Left lung (tissue), 4 donors: ENCODE measurements at regions not wholly inside any gene's neighbourhood (a gene's known extent, or its start where the extent isn't known, plus 50 kb on each side); places are given as distances from the start of the nearest gene placed in this dataset.

ENCODE experiments used
- ATAC-seq: fragments of 200-7000 bp; cut with Tn5 transposase; one replicate; pipeline ENCODE4 v1.9.1; 2020; ENCODE audit warnings: moderate library complexity
- DNase-seq, 4 donors: peaks; one replicate each; pipeline ENCODE4 v3.0.0-alpha.2; 2013 to 2020
- H3K27ac ChIP-seq, 2 donors: fragments of 200-600 bp; sonication (generic) in 1 of 2; one replicate each; pipeline versions ENCODE4 v1.5.0 to v1.8.0; 2020 to 2021
- H3K27me3 ChIP-seq, 2 donors: fragments of 200-600 bp; sonication (generic) in 1 of 2; one replicate each; pipeline versions ENCODE4 v1.5.0 to v1.8.0; 2020 to 2021
- H3K36me3 ChIP-seq, 2 donors: fragments of 200-600 bp; sonication (generic) in 1 of 2; one replicate each; pipeline versions ENCODE4 v1.5.0 to v1.8.0; 2020 to 2021
- H3K4me1 ChIP-seq, 2 donors: fragments of 200-600 bp; one replicate each; pipeline ENCODE4 v1.8.0; 2021
- H3K4me3 ChIP-seq, 2 donors: fragments of 200-600 bp; sonication (generic) in 1 of 2; one replicate each; pipeline versions ENCODE4 v1.5.0 to v1.8.0; 2020 to 2021; ENCODE audit warnings: mild to moderate bottlenecking in 1 of 2
- H3K9me3 ChIP-seq, 2 donors: fragments of 200-600 bp; sonication (generic) in 1 of 2; one replicate each; pipeline versions ENCODE4 v1.5.0 to v1.8.0; 2020 to 2021
- intact Hi-C, 2 donors: fragments of 100-400 bp; cut with DNase I; formaldehyde crosslinking; loops; one replicate each; pipeline versions ENCODE4 v1.11.2 to v1.14.2; 2022
- TF ChIP-seq, protein P1 (sequence below), 2 donors: fragments of 200-600 bp; sonication (generic) in 1 of 2; IDR thresholded peaks; one replicate each; pipeline versions ENCODE4 v1.5.0 to v1.8.0; 2021; ENCODE audit warnings: antibody characterized with exemption in 2 of 2
- donor health status: DM: no; HTN: yes; CAD: no.
- donor health status: DM: no; HTN: no; CAD: no.

DNA sequence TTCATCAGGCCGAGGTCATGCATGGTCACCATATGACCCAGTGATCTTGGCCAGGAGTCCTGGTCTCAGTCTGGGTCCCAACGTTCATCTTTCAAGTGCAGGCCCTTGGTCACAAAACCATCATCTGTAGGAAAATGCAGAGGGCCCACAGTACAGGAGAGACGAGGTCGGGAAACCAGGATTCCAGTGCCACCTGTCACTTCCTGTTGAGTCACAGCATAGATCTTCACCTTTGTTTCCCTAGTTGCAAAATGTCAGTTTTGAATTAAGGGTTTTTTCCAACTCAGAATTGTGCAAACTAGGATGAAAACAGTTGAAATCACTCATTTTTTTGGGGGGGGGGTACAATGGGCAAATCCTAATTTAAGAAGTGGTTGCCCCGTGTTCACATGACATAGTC is 162.2 kb downstream of the INSIG2 start:
- Histone ChIP-seq H3K4me1 (no peaks in the 10 kb centered on the region), H3K9me3 (no peaks in the 10 kb centered on the region), H3K36me3 (no peaks in the 10 kb centered on the region), H3K27ac (no peak overlapping the region), H3K27me3 (no peaks in the 10 kb centered on the region), H3K4me3 (no peak overlapping the region)
- ATAC-seq (no peak), DNase-seq (no peak)
- intact Hi-C loops: no loop called here
- TF ChIP-seq, protein P1, sequence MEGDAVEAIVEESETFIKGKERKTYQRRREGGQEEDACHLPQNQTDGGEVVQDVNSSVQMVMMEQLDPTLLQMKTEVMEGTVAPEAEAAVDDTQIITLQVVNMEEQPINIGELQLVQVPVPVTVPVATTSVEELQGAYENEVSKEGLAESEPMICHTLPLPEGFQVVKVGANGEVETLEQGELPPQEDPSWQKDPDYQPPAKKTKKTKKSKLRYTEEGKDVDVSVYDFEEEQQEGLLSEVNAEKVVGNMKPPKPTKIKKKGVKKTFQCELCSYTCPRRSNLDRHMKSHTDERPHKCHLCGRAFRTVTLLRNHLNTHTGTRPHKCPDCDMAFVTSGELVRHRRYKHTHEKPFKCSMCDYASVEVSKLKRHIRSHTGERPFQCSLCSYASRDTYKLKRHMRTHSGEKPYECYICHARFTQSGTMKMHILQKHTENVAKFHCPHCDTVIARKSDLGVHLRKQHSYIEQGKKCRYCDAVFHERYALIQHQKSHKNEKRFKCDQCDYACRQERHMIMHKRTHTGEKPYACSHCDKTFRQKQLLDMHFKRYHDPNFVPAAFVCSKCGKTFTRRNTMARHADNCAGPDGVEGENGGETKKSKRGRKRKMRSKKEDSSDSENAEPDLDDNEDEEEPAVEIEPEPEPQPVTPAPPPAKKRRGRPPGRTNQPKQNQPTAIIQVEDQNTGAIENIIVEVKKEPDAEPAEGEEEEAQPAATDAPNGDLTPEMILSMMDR (IDR thresholded peaks at IDR 0.05): no peak

DNA sequence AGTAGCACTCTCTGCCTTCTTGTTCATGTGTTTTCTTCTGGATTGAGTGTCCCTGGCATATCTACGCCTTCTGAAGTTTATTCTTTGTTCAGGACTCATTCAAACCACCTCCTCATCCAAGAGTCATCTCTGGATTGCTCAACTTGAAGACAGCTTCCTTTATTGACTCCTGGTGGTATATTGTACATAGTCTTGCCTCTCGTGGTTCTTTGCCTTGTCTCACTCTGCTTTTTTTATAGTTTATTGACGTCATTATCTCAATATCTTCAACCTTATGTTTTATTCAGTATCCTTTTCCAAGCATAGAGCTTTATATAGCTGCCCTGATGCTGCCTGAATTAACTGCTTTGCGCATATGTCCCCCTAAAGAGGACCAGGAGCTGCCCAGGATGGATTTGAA is 161.7 kb downstream of the INSIG2 start:
- Histone ChIP-seq H3K36me3 (no peaks in the 10 kb centered on the region), H3K4me3 (no peak overlapping the region), H3K27me3 (no peaks in the 10 kb centered on the region), H3K4me1 (no peaks in the 10 kb centered on the region), H3K27ac (no peak overlapping the region), H3K9me3 (no peaks in the 10 kb centered on the region)
- DNase-seq: no peak
- intact Hi-C loops: no loop called here
- TF ChIP-seq, protein P1 (IDR thresholded peaks at IDR 0.05): no peak
- ATAC-seq: no peak

DNA sequence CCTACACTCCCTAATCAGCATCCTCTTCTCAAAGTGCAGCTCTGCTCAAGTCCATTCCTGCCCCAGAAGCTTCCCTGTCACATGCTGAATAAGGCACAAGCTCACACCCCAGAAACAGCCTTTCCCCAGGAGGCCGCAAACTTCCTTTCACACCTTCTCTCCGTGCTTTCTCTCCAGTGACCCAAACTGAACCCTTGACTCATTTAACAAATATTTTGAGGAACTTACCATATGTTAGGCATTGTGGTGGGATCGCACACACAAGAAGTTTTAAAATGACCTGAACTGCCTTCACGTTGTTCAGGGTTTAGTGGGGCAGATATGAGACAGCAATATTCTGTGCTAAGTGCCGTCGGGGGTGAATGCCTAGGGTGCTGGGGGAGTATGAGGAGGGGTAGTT is 161.3 kb downstream of the INSIG2 start:
- no peak for ATAC-seq
- H3K36me3 ChIP-seq: no peaks in the 10 kb centered on the region
- no peaks in the 10 kb centered on the region for H3K27me3 ChIP-seq
- no peak overlapping the region for H3K4me3 ChIP-seq
- no peaks in the 10 kb centered on the region for H3K9me3 ChIP-seq
- DNase-seq: no peak
- H3K4me1 ChIP-seq: no peaks in the 10 kb centered on the region
- intact Hi-C loops: no loop called here
- TF ChIP-seq, protein P1 (IDR thresholded peaks at IDR 0.05): no peak
- no peak overlapping the region for H3K27ac ChIP-seq

DNA sequence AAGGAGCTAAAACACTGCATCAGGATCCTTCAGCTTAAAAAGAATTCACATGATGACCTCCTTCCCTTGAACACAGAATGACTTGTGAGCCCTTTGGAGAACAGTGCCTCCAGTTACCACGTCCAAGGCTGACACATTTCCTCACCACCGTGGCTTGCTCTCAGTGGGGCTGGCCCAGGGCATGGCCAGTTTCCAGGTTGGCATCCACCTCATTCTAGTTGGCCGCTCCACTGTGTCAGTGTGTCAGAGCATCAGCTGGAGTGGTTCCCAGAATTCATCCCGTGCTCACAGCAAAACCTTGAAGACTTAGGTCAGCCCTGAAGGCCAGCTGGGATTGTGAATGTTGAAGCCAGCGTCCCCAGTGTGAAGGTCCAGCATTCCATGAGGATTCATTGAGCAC is 158.5 kb downstream of the INSIG2 start:
- H3K9me3 ChIP-seq: no peaks in the 10 kb centered on the region
- H3K36me3 ChIP-seq: no peaks in the 10 kb centered on the region
- DNase-seq: no peak
- no peaks in the 10 kb centered on the region for H3K4me1 ChIP-seq
- TF ChIP-seq, protein P1 (IDR thresholded peaks at IDR 0.05): no peak
- H3K4me3 ChIP-seq: no peak overlapping the region
- intact Hi-C loops: no loop called here
- peaks cover 0 to 10% of the 10 kb centered on the region in 2 donors for H3K27me3 ChIP-seq
- H3K27ac ChIP-seq: no peak overlapping the region
- ATAC-seq: no peak

DNA sequence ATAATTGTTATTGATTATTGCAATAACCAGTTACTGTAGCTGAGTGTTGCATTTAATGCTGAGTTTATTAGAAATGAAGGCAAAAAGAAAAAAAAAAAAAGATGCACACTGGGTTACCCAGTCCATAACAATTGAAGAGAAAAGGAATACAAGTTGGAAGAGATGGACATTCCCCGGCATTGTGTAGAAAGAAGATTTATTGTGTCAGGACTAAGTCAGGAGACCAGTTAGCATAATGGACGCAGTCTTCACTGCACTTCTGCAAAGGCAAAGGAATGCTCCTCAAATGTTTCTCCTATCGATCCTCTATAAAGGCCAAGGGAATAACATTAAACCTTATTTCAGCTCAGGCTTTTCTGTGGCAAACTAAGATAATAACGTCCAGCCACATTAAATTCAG is 157.8 kb downstream of the INSIG2 start:
- intact Hi-C loops: no loop called here
- no peak for ATAC-seq
- Histone ChIP-seq H3K36me3 (no peaks in the 10 kb centered on the region), H3K4me1 (no peaks in the 10 kb centered on the region), H3K4me3 (no peak overlapping the region), H3K9me3 (no peaks in the 10 kb centered on the region), H3K27me3 (peaks cover 0 to 10% of the 10 kb centered on the region in 2 donors), H3K27ac (no peak overlapping the region)
- TF ChIP-seq, protein P1 (IDR thresholded peaks at IDR 0.05): no peak
- DNase-seq: no peak
